ENCODE measurements at regions not wholly inside any gene's neighbourhood (a gene's known extent, or its start where the extent isn't known, plus 50 kb on each side); places are given as distances from the start of the nearest gene placed in this dataset.
A peak's percentile ranks its signal among the peaks of the same experiment; 100 is the strongest.

DNA sequence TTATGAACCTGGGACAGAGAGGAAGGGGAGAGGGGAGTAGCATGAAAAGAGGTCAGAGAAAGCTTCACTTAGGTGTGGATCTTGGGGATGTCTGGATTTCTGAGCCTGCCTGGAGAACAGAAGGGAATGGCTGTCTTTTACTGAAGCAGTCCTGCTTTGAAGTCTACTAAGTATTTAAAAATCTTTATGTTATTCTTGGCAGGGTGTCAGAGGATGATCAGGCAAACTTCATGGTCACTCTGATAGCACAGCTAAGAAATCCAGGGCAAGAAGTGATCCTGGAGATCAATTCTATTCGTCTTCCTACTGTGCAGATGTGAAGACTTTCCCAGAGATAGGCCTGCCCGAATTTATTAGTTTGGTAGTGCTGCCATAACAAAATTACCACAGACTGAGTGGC, 464.4 kb upstream of the BOD1L1 start:
- DNase-seq (ENCODE audit: low read depth): no peak

DNA sequence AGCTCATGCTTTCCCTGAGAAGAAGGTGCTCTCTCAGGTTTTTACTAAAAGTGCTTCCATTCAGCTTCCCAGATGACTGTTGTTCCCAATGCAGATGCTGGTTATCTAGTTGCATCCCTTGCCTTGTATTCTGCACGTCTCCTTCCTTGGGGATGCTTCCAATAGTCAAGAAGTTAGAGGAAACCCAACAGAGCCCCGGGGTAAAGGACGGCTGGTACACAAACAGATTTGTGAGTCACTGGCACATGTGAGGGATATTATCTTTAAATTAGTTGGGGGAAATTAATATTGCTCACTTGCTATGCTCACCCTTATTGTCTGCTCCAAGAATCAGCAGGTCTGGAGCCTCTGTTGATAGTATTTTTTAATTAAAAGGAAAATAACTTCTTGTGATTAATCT, 465.2 kb upstream of the BOD1L1 start:
- DNase-seq (ENCODE audit: low read depth): no peak

DNA sequence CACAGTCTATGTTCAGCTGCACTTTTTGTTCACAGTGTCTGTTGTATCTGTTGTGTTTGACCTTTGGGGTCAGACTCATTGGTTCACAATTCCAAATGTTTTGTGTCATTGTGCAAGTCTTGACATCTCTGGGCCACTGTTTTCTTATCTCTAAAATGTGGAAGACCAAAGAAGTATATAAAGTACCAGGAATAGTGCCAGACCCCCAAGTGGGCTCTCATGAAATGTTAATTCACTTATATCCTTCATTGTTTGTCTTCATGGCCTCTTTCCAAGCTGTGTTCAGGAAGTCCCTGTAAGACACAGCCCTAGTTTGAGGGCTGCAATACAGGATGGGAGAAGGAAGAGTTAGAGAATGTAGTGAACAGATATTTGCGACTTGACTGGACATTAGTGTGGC, 468.3 kb upstream of the BOD1L1 start:
- no peak for DNase-seq (ENCODE audit: low read depth)

DNA sequence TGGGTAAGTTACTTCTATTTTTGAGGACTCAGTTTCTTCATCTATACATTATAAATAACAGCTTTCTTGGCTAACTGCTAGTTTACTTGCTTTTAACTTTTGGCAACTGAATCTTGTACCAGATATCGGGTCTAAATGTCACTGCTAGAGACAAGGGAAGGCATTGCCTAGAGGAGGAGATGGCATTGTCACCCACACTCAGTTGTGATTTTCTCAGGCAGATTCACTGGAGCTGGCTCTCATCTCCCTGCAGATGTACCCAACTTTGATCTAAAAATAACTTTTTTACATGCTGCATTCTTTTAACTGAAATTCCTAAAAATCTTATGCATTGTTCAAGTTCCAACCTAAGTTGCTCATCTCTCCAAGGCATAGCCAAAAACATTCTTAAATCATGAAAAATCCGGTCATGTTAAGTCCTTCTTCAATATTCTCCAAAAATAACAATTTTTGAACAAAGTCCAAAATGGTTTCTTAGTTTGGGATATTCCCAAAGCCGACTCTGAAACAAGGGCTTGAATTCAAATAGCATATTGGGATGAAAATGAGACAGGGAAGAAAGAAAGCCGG, 469.0 kb upstream of the BOD1L1 start:
- peak; percentile 47 for DNase-seq (ENCODE audit: low read depth)

DNA sequence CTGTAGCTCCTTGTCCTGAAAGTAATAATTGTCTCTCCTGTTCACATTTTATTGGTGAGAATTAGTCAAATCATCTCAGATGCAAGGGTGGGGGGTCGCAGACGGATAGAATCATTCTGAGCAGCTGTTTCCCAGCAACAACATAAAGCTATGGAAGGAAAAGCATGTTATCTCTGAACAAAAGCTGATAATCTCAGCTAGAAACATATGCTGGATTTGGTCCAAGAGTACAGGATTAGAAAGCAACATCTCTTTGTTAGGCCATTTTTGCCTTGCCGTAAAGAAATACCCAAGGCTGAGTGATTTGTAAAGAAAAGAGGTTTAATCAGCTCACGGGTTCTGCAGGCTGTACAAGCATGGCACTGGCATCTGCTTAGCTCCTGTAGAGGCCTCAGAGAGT, 472.8 kb upstream of the BOD1L1 start:
- DNase-seq (ENCODE audit: low read depth): no peak

DNA sequence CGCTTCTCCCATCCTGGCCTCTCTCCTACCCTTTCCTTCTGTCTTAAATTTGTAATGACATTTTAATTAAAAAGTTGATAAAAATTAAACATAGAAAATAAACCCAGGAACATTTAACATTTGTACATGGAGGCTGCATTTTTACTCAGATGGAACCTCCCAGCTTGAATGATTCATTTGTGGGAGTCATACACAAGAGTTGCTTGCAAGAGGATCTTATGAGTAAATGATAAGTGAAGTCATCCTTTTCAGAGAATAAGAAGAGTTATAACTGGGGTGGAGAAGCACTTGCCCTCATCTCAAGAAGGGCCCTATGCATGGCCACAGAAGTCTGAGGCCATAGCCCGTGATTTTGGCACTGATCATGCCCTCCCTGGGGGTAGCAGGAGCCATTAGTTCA, 482.9 kb upstream of the BOD1L1 start:
- DNase-seq (ENCODE audit: low read depth): peak; percentile 34

DNA sequence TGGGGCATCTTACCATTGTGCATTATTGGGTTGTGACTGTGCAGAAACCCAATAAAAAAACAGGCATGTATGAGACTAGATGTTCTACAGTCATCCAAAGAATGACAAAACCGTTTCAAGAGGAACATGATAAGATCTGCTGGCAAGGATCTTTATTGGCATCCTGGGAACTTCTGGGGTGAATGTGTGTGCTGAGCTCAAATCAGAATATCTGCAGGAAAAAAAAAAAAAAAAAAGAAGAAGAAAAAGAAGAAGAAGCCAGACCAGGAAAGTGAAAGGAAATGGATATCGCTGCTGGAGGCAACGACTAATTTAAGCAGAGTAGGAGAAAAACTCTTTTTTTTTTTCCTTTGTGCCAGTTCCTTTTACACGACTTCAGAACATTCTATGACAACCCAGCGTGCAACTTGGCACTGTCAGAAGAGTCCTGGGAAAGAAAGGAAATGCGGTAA, 484.2 kb upstream of the BOD1L1 start:
- DNase-seq (ENCODE audit: low read depth): peak; percentile 58

DNA sequence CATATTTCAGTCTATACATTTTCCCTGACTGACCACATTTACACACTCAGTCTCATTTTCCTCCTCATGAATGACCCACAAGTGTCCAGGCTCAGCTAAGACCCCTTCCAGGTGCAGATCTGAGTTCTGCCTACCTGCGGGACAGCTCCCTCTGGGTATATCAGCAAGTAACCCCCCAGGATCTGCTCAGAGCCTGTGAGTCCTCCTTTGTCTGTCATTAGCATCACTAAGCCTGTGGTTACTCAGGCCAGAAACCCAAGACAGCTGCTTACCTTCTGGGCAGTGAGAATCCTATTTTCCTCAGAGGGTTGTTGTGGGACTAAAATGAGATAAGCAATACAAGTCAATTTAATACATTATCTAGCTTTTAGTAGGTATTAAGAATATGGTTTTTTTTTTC, 487.6 kb upstream of the BOD1L1 start:
- DNase-seq (ENCODE audit: low read depth): peak; percentile 75

DNA sequence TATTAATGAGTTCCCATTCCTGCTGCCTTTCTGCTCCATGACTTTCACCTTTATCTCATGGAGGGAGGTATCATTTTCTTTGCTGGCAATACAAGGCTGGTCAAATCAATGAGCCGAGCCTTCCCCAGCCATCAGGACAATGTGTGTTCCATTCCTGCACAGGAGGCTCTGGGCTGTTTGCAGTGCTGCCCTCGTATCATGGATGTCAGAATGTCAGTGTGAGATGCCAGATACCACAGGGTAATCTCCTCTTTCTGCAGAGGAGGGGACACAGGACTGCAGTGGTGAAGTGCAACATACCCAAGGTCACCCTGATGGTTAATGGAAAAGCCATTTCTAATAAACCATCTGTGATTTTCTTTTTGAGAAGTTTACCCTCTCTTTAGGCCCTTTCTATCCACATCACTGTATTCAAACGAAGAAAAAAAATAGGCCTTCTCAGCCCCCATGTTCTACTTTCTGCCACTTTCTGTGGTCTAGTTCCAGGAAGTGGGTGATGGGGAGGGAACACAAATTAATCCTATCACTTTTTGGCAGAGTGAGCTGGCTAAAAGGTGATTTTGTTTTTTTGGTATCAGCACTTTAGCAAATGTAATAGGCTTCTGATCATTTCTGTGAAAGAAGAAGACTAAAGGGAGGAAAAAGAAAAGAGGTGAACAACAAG, 490.2 kb upstream of the BOD1L1 start:
- peak; percentile 32 for DNase-seq (ENCODE audit: low read depth)

DNA sequence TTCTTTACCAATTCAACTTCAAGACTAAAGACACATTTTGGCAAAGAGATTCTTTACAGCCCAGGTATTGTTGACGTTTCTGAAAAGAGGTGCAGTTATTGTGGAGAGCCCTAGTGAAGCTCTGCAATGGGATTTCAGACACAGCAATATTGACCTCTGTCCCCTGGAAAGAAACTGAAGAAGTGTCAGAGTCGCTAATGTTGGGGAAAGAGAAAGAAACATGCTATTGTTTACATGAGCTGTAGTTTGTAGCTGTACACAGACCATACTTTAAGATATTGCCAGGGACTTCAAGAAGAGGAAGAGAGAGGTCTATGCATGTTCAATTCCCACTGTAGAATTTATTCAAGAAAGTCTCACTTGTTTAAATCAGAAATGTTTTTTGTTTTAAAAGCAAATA, 497.3 kb upstream of the BOD1L1 start:
- no peak for DNase-seq (ENCODE audit: low read depth)

DNA sequence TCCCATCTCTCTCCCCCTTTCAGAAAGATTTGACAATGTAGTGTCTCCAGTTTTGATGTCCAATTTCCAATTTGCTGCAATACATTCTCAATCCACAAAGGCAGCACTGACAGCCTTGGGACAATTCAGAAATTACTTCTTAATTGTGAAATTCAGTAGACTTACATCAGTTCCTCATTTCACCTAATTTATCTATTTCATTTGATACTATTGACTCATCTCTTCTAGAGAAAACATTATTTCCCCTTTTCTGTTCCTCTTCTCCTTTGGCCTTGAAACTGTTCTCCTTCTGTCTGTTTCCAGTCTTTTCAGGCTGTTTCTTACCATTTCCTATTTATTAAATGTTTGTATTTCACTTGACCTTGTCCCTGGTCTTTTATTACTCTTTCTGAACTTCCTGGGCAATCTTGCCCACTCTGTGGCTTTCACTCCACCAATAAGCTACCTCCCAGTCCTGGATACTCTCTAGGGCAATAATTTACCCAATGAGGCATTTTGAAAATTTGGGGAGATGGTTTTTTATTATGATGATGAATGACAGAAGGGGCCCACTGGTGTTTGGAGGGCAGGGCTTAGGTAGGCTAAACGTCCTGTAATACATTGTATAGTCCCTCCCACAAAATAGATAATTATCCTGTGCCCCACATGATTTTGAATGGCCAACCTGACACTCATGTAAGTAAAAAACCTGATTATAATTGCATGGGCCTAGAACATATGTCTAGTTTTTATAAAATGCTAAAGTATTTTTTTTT, 498.0 kb upstream of the BOD1L1 start:
- no peak for DNase-seq (ENCODE audit: low read depth)

DNA sequence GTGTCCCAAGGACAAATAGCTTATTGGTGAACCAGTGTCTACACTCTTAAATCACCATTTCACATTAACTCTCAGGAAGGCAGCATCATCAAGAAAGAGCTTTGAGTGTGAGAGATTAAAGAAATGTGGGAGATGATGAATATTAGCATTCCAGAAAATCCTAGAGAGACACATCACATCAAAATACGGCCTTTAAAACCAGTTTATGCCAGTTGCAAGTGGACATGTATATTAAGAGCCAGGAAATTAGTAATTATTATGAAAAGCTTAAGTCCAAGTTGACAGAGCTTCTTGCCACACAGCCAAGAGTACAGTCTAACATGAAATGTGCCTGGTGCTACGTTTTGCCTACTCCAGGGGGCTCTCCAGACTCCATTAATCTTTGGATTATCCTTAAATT, 503.0 kb upstream of the BOD1L1 start:
- DNase-seq (ENCODE audit: low read depth): no peak

DNA sequence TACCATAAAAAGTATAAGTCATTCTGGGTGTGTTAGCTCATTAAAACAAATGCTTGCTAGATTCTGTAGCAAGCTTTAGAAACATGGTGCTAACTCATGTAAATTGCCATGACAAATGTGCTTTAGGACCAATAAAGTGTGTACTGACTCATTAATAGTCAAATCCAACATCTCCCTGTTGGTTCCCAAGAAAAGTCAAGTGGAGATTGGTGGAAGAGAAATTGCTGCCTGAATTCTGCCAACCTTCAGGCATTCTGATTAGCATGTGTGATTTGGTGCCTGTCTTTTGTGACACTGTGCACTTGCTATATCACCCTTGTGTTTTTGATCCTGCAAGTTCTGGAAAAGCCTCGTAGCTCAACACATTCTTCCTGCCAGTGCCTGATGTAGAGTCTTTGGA, 503.8 kb upstream of the BOD1L1 start:
- DNase-seq (ENCODE audit: low read depth): no peak

DNA sequence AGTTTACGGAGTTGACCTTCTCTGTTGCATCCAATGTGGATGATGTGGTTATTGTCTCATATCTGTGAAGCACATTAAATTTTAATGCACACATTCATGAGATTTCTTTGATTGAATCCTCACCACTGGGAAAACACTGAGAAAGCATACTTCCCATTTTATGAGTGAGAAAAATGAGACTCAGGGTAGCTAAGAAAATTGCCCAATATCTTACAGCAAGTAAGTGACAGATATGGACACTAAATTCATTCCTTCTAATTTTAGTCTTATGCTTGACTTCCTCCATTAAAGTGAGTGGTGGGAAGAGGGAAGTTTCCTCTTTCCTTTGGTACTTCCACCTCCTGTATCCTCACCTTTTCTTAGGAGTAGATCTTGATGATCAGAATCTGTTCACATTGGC, 504.8 kb upstream of the BOD1L1 start:
- DNase-seq (ENCODE audit: low read depth): no peak

DNA sequence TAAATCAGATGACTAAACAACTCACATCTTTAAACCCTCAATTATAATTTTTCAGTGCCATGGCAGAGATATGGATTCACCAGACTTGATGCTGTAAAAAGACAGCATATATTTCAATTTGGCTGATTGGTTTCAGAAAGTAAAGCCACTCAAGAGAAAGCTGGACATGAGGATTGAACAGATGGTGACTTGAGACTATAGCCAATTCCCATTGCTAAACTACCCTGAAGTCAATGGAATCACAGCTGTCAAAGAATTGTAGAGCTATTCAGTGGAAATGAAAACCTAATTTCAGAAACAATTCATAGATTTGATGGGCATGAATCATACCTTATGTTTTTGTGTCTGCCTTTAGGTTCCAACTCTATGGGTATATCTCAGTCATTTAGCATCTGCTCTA, 510.6 kb upstream of the BOD1L1 start:
- no peak for DNase-seq (ENCODE audit: low read depth)

DNA sequence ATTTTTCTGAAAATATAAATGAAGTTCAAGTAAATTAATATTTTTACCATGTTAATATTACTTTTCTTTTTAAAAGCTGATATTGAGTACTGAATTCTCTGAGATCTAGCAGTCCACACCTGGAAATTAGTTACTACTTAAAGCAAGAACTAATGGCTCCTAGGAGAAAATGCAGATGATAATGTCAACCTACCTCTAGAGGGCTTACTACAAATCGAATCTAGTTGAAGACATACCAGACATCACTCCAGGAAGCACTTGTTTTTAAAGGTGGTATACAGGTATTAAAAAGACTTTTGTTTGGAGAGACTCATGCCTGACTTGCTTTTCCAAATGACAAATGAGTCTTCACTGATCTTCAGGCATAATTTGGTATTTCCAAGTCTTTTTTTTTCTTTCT, 516.4 kb upstream of the BOD1L1 start:
- no peak for DNase-seq (ENCODE audit: low read depth)

DNA sequence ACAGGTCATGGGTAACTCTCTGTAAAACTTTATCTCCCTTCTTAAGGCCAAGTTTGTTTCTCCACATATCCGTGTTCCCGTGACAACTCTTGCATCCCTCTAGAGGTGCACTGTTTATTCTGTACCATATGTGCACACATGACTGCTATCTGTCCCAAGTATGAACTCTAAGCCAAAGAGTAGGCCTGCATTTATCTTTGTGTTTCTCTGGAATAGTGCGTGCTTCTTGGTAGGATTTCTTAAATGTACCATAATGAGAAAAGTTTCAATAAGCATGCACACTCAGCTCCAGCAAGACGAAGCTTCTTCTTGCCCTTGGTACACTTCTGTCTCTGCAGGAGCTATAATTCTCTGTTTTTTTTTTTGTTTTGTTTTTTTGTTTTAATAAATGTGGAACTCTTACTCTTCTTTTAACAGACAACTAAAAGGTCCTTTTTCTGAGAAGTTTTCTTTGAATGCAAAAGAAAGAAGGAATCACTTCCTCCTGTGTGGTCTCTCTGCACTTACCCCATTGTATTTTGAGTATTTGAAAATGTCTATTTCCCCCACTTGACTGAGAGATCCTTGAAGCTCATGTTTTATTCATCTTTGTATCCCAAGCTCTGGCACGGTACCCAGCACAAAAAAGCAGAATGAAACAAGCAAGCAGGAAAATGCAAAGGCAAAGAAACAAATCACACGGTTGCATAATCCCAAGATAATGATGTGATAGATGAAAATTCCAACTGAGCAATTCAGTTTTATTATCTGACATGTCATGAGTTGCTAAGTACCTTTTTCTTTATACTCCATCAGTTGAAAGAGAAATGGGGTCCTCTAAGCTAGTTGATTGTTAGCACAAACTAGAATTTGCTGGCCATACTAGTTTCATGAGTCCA, 521.9 kb upstream of the BOD1L1 start:
- DNase-seq (ENCODE audit: low read depth): no peak

DNA sequence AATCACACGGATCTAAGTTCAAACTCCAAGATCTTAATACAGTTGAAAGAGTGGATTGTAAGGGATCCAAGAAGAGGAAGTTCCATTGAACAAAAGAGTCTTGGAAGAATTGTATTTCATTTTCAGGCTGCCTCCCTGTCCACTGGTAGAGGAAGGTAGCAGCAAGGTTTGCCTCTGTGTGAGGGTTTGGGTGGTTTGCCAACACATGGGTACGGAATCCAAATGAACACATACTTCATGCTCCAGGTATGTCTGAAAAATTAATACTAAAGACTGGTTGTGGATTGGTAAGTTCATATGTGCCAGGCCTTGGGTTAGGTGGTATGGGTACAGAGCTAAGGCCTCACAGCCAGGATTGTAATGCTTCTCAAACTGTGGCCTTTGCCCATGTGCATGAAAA, 523.6 kb upstream of the BOD1L1 start:
- DNase-seq (ENCODE audit: low read depth): no peak

DNA sequence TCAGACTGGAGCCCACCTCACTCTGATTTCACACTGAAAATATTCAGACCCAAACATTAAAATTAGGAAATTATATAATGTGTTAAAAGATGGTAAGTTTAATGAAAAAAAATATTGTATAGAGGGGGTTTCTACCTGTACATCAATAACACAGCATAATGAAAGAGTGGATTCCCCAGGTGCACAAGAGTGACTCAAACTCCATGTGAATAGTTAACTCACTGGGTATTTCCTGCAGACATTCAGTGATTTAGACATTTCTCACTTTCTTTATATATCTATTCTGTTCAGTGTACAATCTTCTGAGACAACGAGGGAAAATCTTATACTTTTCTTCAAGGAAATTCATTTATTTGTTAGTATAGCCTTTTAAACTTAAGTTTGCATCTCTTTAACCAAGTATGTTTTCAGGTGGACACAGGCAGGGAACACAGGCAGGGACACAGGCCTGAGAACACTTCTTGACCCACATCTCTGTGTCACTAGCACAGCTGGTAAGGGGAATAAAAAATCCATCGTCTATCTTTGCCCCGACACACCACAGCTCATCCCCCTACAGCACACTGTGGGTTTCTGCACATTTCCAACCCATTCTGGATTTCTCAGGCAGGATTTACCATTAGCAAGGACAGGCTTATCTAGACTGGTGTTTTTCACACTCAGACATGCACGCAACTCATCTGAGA, 525.5 kb upstream of the BOD1L1 start:
- no peak for DNase-seq (ENCODE audit: low read depth)

DNA sequence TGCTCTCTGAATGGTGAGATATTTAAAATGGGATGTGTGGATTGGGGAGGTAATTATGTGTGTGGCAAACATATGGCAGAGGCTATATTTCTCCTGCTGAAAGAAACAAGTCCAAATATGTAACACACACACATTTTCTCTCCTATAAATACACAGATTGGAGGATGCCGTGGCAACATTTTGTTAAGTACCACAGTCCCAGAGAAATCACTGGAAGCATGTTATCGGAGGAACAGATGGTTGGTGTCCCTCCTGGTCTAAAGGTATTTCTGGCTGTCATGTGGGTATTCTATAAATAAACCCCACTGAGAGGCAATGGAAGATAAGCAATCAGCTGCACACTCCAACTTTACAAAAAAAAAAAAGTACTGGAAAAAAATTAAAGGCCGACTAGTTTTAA, 528.3 kb upstream of the BOD1L1 start:
- peak; percentile 75 for DNase-seq (ENCODE audit: low read depth)

DNA sequence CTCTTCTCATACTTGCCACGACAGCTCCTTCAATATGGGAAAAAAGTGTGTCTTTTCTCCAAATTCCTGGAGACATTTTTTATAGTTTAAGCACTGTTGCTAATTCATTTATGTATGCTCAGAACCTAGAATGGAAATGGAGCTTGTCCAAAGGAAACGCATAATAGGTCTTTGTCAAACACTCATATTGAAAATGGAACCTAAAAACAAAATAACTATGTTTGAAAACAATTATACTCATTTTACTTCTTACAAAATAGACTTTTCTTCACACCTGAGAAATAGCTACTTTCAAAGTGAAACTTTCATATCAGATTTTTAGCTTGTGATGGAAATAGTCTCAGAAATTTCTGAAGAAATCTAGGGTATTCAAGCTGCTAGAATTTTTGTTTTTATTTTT, 529.7 kb upstream of the BOD1L1 start:
- no peak for DNase-seq (ENCODE audit: low read depth)
